GM12878 (cell line): ENCODE measurements at regions not wholly inside any gene's neighbourhood (a gene's known extent, or its start where the extent isn't known, plus 50 kb on each side); places are given as distances from the start of the nearest gene placed in this dataset.
"Not testable (repeated sequence)": the region's sequence is repeated elsewhere in the genome, so short reads cannot be mapped to it uniquely, and the experiment has no call there.

Experiments
- CBX5 ChIP-seq: sonication (generic); IDR thresholded peaks from 2 replicates; pipeline ENCODE4 v1.6.1; 2016; ENCODE audit warnings: low read depth, moderate library complexity, mild to moderate bottlenecking, inconsistent platforms
- CTCF ChIP-seq, 3 experiments: IDR thresholded peaks in 2 of 3; conservative IDR thresholded peaks in 1 of 3; 2 replicates each; pipeline ENCODE4 v1.5.1; 2011; ENCODE audit warnings: low read depth in 3 of 3, low read length in 3 of 3, mild to moderate bottlenecking in 3 of 3, control low read depth in 2 of 3, moderate library complexity in 2 of 3, inconsistent platforms in 1 of 3, mixed read lengths in 1 of 3; ENCODE audit not compliant: control insufficient read depth in 2 of 3, insufficient read depth in 1 of 3; ENCODE audit errors: extremely low read depth in 1 of 3
- EZH2 ChIP-seq: IDR thresholded peaks from 2 replicates; pipeline ENCODE4 v1.6.1; 2012; ENCODE audit warnings: low read depth, mild to moderate bottlenecking, control low read depth, inconsistent platforms, low read length, borderline replicate concordance; ENCODE audit not compliant: control insufficient read depth
- MAX ChIP-seq: IDR thresholded peaks from 2 replicates; pipeline ENCODE4 v1.6.1; 2012; ENCODE audit warnings: low read depth, low read length, improper control_type of control experiment
- MYC ChIP-seq: IDR thresholded peaks from 2 replicates; pipeline ENCODE4 v1.6.1; 2011; ENCODE audit warnings: mild to moderate bottlenecking, low read length, moderate library complexity, inconsistent platforms; ENCODE audit not compliant: insufficient read depth, insufficient replicate concordance, insufficient read length, severe bottlenecking
- NRF1 ChIP-seq: conservative IDR thresholded peaks from 2 replicates; pipeline ENCODE4 v1.6.1; 2011; ENCODE audit warnings: mild to moderate bottlenecking, low read depth, low read length, improper control_type of control experiment
- RAD21 ChIP-seq: IDR thresholded peaks from 2 replicates; pipeline ENCODE4 v1.6.1; 2011; ENCODE audit warnings: mild to moderate bottlenecking, low read depth, low read length, moderate library complexity; ENCODE audit not compliant: insufficient read depth
- RCOR1 ChIP-seq: conservative IDR thresholded peaks from 2 replicates; pipeline ENCODE4 v1.6.1; 2012; ENCODE audit warnings: low read depth, low read length, improper control_type of control experiment
- REST ChIP-seq: IDR thresholded peaks from 2 replicates; pipeline ENCODE4 v1.6.1; 2012; ENCODE audit warnings: mild to moderate bottlenecking, low read depth, low read length
- SIN3A ChIP-seq: IDR thresholded peaks from 2 replicates; pipeline ENCODE4 v1.6.1; 2012; ENCODE audit warnings: low read depth, low read length, improper control_type of control experiment
- TAF1 ChIP-seq: IDR thresholded peaks from 2 replicates; pipeline ENCODE4 v1.6.1; 2011; ENCODE audit warnings: mild to moderate bottlenecking, low read depth, low read length, borderline replicate concordance
- TCF7 ChIP-seq: IDR thresholded peaks from 2 replicates; pipeline ENCODE4 v1.6.1; 2014; ENCODE audit warnings: antibody characterized with exemption, borderline replicate concordance

- TF ChIP-seq CTCF (IDR thresholded peaks at IDR 0.05 in 2 of 3, conservative IDR thresholded peaks at IDR 0.05 in 1 of 3; ENCODE audit: control insufficient read depth in 2 of 3, extremely low read depth in 1 of 3, insufficient read depth in 1 of 3, low read depth in 3 of 3, low read length in 3 of 3); EZH2; TCF7; RAD21; SIN3A; NRF1; CBX5; RCOR1; MAX; TAF1; REST; MYC: not testable (repeated sequence)
Observed at GRCh38 chr10:94257407-94257806, 105.3 kb downstream of the NOC3L start.
